ENCODE measurements at regions not wholly inside any gene's neighbourhood (a gene's known extent, or its start where the extent isn't known, plus 50 kb on each side); places are given as distances from the start of the nearest gene placed in this dataset.

DNA sequence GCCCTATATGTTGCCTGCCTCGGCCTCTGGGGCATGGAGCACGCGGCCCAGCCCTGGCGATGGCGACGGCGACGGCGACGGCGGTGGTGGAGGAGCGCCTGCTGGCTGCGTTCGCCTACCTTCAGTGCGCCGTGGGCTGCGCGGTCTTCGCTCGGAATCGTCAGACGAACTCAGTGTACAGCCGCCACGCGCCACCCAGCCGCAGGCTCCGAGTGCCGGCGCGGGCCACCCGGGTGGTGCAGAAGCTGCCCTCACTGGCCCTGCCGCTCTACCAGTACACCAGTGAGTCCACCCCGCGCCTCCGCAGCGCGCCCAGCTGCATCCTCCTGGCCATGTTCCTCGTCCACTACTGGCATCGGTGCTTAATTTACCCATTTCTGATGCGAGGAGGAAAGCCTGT is 83.7 kb upstream of the F9 start:
- TF ChIP-seq, protein P1, sequence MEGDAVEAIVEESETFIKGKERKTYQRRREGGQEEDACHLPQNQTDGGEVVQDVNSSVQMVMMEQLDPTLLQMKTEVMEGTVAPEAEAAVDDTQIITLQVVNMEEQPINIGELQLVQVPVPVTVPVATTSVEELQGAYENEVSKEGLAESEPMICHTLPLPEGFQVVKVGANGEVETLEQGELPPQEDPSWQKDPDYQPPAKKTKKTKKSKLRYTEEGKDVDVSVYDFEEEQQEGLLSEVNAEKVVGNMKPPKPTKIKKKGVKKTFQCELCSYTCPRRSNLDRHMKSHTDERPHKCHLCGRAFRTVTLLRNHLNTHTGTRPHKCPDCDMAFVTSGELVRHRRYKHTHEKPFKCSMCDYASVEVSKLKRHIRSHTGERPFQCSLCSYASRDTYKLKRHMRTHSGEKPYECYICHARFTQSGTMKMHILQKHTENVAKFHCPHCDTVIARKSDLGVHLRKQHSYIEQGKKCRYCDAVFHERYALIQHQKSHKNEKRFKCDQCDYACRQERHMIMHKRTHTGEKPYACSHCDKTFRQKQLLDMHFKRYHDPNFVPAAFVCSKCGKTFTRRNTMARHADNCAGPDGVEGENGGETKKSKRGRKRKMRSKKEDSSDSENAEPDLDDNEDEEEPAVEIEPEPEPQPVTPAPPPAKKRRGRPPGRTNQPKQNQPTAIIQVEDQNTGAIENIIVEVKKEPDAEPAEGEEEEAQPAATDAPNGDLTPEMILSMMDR (conservative IDR thresholded peaks at IDR 0.05; ENCODE audit: low read length): no peak
- no peak for TF ChIP-seq EZH2phosphoT487 (IDR thresholded peaks at IDR 0.05; ENCODE audit: borderline replicate concordance, low read depth, low read length)
